ENCODE measurements at regions not wholly inside any gene's neighbourhood (a gene's known extent, or its start where the extent isn't known, plus 50 kb on each side); places are given as distances from the start of the nearest gene placed in this dataset.

GRCh38 chr16:87198328-87198832 lies 118.8 kb downstream of the C16orf95 start:
- Histone ChIP-seq H3K4me2 (peak overlapping the region; percentile 1; the same call in 1 of the 2 replicates), H4K20me1 (no peaks in the 10 kb centered on the region), H3K9ac (no peak overlapping the region), H3K9me3 (no peaks in the 10 kb centered on the region), H3K27me3 (no peaks in the 10 kb centered on the region), H3K36me3 (no peaks in the 10 kb centered on the region), H3K4me1 (peaks cover 89% of the 10 kb centered on the region), H3K4me3 (no peak overlapping the region), H3K27ac (no peak overlapping the region; the same call in 1 of the 2 replicates)
- TF ChIP-seq Cebpa-rat (IDR thresholded peaks at IDR 0.05) = no peak

DNA sequence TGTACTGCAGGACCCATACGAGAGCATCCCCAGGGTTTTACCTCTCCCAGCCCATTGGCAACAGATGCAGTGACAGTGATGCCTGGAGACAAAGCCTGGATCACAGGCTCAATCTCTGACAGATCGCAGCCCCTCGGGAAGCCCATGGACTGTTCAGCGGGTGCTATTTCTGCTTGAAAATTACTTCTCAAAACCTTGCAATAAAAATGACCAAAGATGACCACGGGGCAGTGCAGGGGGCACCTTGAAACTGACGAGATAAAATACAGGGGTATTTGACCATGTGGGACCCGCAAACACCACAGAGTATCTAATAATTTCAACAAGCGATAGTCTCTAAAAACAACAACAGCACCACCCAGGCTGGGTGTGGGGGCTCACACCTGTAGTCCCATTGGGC lies 118.3 kb downstream of the C16orf95 start:
- H3K9ac ChIP-seq = no peak overlapping the region
- TF ChIP-seq Cebpa-rat (IDR thresholded peaks at IDR 0.05) = no peak
- no peak overlapping the region for H3K27ac ChIP-seq
- H3K36me3 ChIP-seq = no peaks in the 10 kb centered on the region
- no peak overlapping the region for H3K4me3 ChIP-seq
- H3K27me3 ChIP-seq = no peaks in the 10 kb centered on the region
- peaks cover 86% of the 10 kb centered on the region for H3K4me1 ChIP-seq
- H3K9me3 ChIP-seq = no peaks in the 10 kb centered on the region
- H3K4me2 ChIP-seq = peak overlapping the region; percentile 1; the same call in 1 of the 2 replicates
- H4K20me1 ChIP-seq = no peaks in the 10 kb centered on the region

DNA sequence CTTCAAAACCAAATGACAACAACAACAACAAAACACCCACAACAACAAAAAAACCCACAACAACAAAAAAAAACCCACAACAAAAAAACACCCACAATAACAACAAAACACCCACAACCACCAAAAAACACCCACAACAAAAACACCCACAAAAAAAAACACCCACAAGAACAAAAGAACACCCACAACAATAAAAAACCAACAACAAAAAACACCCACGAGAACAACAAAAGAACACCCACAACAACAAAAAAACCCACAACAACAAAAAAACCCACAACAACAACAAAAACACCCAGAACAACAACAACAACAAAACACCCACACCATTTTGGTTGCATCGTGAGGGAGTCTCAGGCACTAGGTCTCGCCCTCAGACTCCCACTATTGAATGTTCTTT lies 117.8 kb downstream of the C16orf95 start:
- TF ChIP-seq Cebpa-rat (IDR thresholded peaks at IDR 0.05) = no peak
- H3K36me3 ChIP-seq = no peaks in the 10 kb centered on the region
- H3K27me3 ChIP-seq = no peaks in the 10 kb centered on the region
- no peak overlapping the region for H3K9ac ChIP-seq
- H3K27ac ChIP-seq = peak overlapping the region; percentile 30; the same call in 1 of the 2 replicates
- no peaks in the 10 kb centered on the region for H4K20me1 ChIP-seq
- H3K4me1 ChIP-seq = peaks cover 81% of the 10 kb centered on the region
- H3K9me3 ChIP-seq = no peaks in the 10 kb centered on the region
- no peak overlapping the region for H3K4me3 ChIP-seq
- H3K4me2 ChIP-seq = no peak overlapping the region

GRCh38 chr16:87199901-87200300 lies 117.3 kb downstream of the C16orf95 start:
- Histone ChIP-seq H3K27ac (peak overlapping the region; percentile 30; the same call in 1 of the 2 replicates), H3K4me3 (no peak overlapping the region), H4K20me1 (no peaks in the 10 kb centered on the region), H3K4me2 (no peak overlapping the region), H3K36me3 (no peaks in the 10 kb centered on the region), H3K27me3 (no peaks in the 10 kb centered on the region), H3K9me3 (no peaks in the 10 kb centered on the region), H3K9ac (no peak overlapping the region), H3K4me1 (peaks cover 79% of the 10 kb centered on the region)
- no peak for TF ChIP-seq Cebpa-rat (IDR thresholded peaks at IDR 0.05)

DNA sequence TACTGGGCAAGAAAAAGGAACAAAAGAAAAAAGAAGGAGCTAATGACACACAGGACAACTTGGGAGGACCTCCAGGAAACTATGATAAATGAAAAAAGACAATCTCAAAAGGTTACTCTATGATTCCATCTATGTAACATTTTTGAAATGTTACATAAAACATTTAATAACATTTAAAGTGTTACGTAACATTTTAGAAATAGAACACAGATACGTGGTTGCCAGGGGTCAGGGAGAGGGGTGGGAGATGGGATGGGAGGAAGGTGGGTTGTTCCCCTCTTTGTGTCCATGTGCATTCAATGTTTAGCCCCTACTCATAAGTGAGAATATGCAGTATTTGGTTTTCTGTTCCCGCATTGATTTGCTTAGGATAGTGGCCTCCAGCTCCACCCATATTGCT lies 116.6 kb downstream of the C16orf95 start:
- peak; percentile 61; the same call in 1 of the 2 replicates for TF ChIP-seq Cebpa-rat (IDR thresholded peaks at IDR 0.05)
- H3K27me3 ChIP-seq = no peaks in the 10 kb centered on the region
- H3K27ac ChIP-seq = no peak overlapping the region
- H3K36me3 ChIP-seq = no peaks in the 10 kb centered on the region
- H3K4me1 ChIP-seq = peaks cover 79% of the 10 kb centered on the region
- no peaks in the 10 kb centered on the region for H3K9me3 ChIP-seq
- H3K4me3 ChIP-seq = no peak overlapping the region
- no peaks in the 10 kb centered on the region for H4K20me1 ChIP-seq
- H3K4me2 ChIP-seq = peak overlapping the region; percentile 44
- no peak overlapping the region for H3K9ac ChIP-seq

DNA sequence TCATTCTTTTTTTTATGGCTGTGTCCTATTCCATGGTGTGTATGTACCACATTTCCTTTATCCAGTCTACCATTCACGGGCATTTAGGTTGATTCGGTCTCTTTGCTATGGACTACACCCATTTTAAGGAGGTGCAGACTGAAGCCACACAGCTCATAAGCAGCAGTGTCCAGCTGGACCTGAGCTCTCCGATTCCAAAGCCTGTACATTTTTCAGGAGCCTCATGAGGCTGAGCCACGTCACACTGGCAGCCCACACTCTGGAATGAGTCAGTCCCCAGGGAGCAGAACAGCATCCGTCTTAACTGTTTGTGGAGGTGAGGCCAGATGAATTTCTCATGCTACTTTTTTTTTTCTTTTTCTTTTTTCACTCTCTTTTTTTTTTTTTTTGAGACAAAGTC lies 116.1 kb downstream of the C16orf95 start:
- Histone ChIP-seq H3K36me3 (no peaks in the 10 kb centered on the region), H3K4me3 (no peak overlapping the region), H3K27ac (peak overlapping the region; percentile 7; the same call in 1 of the 2 replicates), H3K4me2 (peak overlapping the region; percentile 44), H3K4me1 (peaks cover 79% of the 10 kb centered on the region), H4K20me1 (no peaks in the 10 kb centered on the region), H3K27me3 (no peaks in the 10 kb centered on the region), H3K9me3 (no peaks in the 10 kb centered on the region), H3K9ac (no peak overlapping the region)
- no peak for TF ChIP-seq Cebpa-rat (IDR thresholded peaks at IDR 0.05)

- H3K9me3 ChIP-seq = no peaks in the 10 kb centered on the region
- TF ChIP-seq Cebpa-rat (IDR thresholded peaks at IDR 0.05) = no peak
- no peaks in the 10 kb centered on the region for H3K36me3 ChIP-seq
- H3K4me3 ChIP-seq = no peak overlapping the region
- no peaks in the 10 kb centered on the region for H3K27me3 ChIP-seq
- H3K4me1 ChIP-seq = peaks cover 72% of the 10 kb centered on the region
- peak overlapping the region; percentile 7; the same call in 1 of the 2 replicates for H3K27ac ChIP-seq
- H3K9ac ChIP-seq = no peak overlapping the region
- H4K20me1 ChIP-seq = no peaks in the 10 kb centered on the region
- peak overlapping the region; percentile 44 for H3K4me2 ChIP-seq
Observed at GRCh38 chr16:87201790-87202189, 115.4 kb downstream of the C16orf95 start.

DNA sequence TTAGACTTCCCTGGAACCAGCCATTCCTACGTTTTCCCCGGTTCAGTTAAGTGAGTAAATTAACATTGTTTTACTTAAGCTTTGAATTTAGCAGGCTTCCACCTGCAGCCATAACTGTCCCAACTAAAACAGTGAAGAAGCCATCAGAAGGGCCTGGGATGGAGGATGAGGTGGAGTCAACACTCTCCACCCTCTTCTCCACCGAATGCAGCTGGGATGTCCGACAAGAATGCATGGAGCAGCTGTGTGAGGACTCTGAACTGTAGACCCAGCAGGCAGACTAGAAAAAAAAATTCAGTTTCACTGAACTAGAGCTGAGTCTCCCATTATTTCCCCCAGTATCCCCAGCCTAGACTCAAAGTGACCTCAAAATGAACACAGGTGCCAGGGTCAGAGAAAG lies 114.8 kb downstream of the C16orf95 start:
- Histone ChIP-seq H3K4me2 (no peak overlapping the region), H3K4me1 (peaks cover 70% of the 10 kb centered on the region), H3K27me3 (no peaks in the 10 kb centered on the region), H3K36me3 (no peaks in the 10 kb centered on the region), H3K9ac (no peak overlapping the region), H4K20me1 (no peaks in the 10 kb centered on the region), H3K27ac (no peak overlapping the region), H3K9me3 (no peaks in the 10 kb centered on the region), H3K4me3 (no peak overlapping the region)
- no peak for TF ChIP-seq Cebpa-rat (IDR thresholded peaks at IDR 0.05)

- H3K27me3 ChIP-seq = no peaks in the 10 kb centered on the region
- H3K27ac ChIP-seq = no peak overlapping the region
- no peak overlapping the region for H3K9ac ChIP-seq
- no peak for TF ChIP-seq Cebpa-rat (IDR thresholded peaks at IDR 0.05)
- H3K4me1 ChIP-seq = peaks cover 70% of the 10 kb centered on the region
- H3K36me3 ChIP-seq = no peaks in the 10 kb centered on the region
- no peak overlapping the region for H3K4me3 ChIP-seq
- no peaks in the 10 kb centered on the region for H4K20me1 ChIP-seq
- peak overlapping the region; percentile 43 for H3K4me2 ChIP-seq
- H3K9me3 ChIP-seq = no peaks in the 10 kb centered on the region
Observed at GRCh38 chr16:87203060-87203656, 114.0 kb downstream of the C16orf95 start.

DNA sequence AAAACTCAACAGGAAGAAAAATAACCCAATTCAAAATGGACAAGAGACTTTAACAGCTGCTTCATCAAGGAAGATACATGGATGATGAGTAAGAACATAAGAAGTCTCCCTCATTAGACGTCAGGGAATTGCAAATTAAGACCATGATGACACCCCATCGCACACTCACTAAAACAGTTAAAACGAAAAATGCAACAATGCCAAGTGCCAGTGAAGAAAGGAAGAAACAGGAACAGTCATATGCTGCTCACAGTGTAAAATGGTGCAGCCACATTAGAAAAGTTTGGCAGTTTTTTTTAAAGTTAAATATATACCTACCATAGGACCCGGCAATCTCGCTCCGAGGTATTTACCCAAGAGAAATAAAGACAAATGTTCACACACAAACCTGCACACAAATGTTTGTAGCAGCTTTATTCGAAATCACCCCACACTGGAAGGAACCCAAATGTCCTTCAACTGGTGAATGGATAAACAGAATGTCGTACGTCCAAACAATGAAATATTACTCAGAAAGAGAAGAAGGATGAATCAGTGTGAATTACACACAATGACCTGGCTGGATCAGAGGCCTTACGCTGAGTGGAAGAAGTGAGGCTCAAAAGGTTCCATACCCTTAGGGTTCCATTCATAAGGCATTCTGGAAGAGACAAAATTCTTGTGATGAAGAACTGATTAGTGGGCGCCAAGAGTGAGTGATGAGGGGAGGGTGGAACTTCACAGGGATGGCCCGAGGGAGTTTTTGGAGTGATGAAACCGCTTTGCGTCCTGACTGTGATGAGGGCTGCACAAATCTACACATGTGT lies 110.3 kb downstream of the C16orf95 start:
- Histone ChIP-seq H3K27ac (no peak overlapping the region), H3K9ac (no peak overlapping the region), H3K4me3 (no peak overlapping the region), H3K27me3 (no peaks in the 10 kb centered on the region), H4K20me1 (no peaks in the 10 kb centered on the region), H3K36me3 (no peaks in the 10 kb centered on the region), H3K9me3 (no peaks in the 10 kb centered on the region), H3K4me2 (no peak overlapping the region), H3K4me1 (peaks cover 44% of the 10 kb centered on the region)
- no peak for TF ChIP-seq Cebpa-rat (IDR thresholded peaks at IDR 0.05)

All from BLaER1 (cell line).